ENCODE measurements at regions not wholly inside any gene's neighbourhood (a gene's known extent, or its start where the extent isn't known, plus 50 kb on each side); places are given as distances from the start of the nearest gene placed in this dataset.

DNA sequence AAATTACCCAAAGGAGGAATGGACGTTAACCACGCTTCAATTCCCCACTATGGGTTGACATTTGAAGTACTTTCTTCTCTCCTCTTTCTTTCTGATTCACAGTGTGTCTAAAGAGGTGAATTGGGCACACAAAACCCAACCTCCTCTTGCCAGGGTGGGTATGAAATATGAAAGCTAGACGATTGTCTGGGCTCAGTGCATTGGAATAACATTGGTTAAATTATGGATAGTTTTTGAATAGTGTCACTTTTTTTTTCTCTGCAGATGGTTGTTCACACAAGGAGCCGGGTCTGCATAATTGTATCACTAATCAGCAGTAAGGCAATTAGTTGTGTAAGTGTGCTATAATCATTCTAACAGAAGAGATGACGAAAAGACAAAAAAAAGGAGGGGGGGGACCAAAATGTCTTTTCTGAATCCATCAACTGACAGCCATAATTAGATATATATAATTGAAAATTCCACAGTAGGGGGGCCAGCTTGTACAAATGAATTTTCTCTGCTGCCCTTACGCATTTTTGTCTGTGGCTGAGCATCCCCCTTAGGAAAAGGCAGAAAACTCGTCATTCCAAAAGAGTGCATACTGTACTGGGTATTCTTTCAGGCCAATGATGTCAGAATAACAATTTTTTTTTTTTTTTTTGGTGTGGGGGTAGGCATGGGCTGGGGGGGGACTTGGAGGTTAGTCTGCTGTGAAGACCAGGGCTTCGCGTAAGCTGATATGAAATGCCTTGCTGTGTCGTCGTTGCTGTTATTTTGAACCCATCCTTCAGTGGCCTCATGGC, 307.5 kb upstream of the SALL1 start:
- H3K27ac Mint-ChIP-seq = no peak overlapping the region
- DNase-seq (no peak), ATAC-seq (ENCODE audit: low read depth) (no peak)
- peaks cover 1% of the 10 kb centered on the region for H3K9me3 Mint-ChIP-seq
- no peak overlapping the region for H3K4me3 Mint-ChIP-seq
- H3K36me3 Mint-ChIP-seq = no peaks in the 10 kb centered on the region
- H3K27me3 Mint-ChIP-seq = no peaks in the 10 kb centered on the region
- POLR2A ChIA-PET = no interaction called here
- H3K4me1 Mint-ChIP-seq = no peaks in the 10 kb centered on the region

DNA sequence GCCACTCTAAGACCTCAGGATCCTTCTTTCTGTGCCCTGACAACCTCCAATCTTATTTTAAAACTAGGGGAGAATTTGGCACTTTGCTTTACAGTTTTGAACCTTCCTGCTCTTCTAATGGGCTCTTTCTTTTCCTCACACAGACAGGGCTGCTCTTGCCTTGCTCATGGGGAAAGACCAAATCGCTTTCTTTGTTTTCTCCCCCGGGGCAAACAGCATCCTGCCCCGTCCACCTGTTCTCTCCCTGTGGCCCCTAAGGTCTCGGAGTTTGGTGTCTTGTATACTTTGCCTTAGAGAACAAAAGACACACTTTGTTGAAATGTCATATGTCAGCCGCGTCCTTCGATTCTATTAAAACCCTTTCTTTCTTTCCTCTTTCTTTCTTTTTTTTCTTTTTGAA, 306.7 kb upstream of the SALL1 start:
- peaks cover 1% of the 10 kb centered on the region for H3K9me3 Mint-ChIP-seq
- no peaks in the 10 kb centered on the region for H3K27me3 Mint-ChIP-seq
- POLR2A ChIA-PET = no interaction called here
- H3K4me1 Mint-ChIP-seq = no peaks in the 10 kb centered on the region
- DNase-seq (no peak), ATAC-seq (ENCODE audit: low read depth) (no peak)
- no peak overlapping the region for H3K4me3 Mint-ChIP-seq
- no peak overlapping the region for H3K27ac Mint-ChIP-seq
- no peaks in the 10 kb centered on the region for H3K36me3 Mint-ChIP-seq

DNA sequence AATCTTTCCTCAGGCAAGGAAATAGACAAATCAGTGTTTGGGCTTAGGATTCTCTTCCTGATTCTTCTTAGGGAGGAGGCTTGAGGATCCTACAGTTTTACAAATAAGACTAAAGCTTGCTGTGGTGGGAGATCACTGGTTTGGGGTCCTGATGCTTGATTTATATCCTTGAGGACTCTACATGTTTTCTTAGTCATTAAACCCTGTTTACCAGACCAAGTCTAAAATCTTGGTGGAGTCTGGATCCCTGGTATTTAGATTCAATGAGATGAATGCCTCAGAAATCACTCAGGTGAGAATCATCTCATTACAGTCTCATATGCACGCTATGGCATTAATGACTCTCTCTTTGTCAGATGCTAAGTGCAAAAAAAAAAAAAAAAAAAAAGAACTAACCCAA, 304.3 kb upstream of the SALL1 start:
- H3K9me3 Mint-ChIP-seq = peaks cover 1% of the 10 kb centered on the region
- H3K4me3 Mint-ChIP-seq = no peak overlapping the region
- ATAC-seq (ENCODE audit: low read depth) (no peak), DNase-seq (no peak)
- POLR2A ChIA-PET = no interaction called here
- no peak overlapping the region for H3K27ac Mint-ChIP-seq
- H3K4me1 Mint-ChIP-seq = no peaks in the 10 kb centered on the region
- no peaks in the 10 kb centered on the region for H3K36me3 Mint-ChIP-seq
- H3K27me3 Mint-ChIP-seq = no peaks in the 10 kb centered on the region

DNA sequence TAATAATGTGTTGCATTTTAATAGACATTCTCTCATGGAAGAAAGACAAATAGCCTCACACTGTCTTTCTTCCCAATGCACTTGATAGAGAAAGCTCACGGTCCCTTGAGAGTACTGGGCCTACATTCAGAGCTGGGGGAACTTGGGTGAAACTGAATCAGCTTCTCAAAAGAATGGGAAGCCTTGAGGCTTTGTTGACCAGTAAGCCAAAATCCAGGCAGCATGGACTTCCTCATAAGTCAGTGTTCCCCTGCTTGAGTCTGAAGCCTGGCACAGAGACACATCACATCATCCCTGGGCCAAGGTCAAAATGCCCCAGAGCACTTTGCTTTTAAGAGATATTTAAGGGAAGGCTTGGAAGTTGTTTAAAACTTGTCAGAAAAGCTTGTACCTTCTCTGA, 302.2 kb upstream of the SALL1 start:
- H3K9me3 Mint-ChIP-seq = peaks cover 1% of the 10 kb centered on the region
- DNase-seq = no peak
- no peak overlapping the region for H3K27ac Mint-ChIP-seq
- no peak for ATAC-seq (ENCODE audit: low read depth)
- no peaks in the 10 kb centered on the region for H3K36me3 Mint-ChIP-seq
- no peak overlapping the region for H3K4me3 Mint-ChIP-seq
- no peaks in the 10 kb centered on the region for H3K27me3 Mint-ChIP-seq
- H3K4me1 Mint-ChIP-seq = no peaks in the 10 kb centered on the region
- POLR2A ChIA-PET = no interaction called here

DNA sequence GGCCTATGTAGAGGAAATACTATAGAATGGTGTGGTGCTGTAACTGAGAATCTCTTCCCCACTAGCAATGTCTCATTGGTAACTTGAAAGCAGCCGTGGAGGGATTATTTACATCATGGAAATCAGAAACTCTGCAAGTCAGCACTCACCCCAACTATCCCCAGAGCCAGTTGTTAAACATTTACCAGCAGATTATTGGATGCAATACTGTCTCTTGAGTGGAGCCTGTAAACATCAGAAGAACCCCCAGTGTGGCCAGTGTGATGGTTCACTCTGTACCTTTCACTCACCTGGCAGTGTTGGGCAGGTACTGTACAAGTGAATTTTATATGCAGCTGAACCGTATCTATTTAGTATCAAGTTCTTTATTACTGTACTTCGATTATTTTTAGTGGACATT, 299.8 kb upstream of the SALL1 start:
- Mint-ChIP-seq H3K36me3 (no peaks in the 10 kb centered on the region), H3K27ac (no peak overlapping the region), H3K4me1 (no peaks in the 10 kb centered on the region), H3K27me3 (no peaks in the 10 kb centered on the region), H3K9me3 (peaks cover 1% of the 10 kb centered on the region), H3K4me3 (no peak overlapping the region)
- no peak for ATAC-seq (ENCODE audit: low read depth)
- no peak for DNase-seq
- POLR2A ChIA-PET = no interaction called here

DNA sequence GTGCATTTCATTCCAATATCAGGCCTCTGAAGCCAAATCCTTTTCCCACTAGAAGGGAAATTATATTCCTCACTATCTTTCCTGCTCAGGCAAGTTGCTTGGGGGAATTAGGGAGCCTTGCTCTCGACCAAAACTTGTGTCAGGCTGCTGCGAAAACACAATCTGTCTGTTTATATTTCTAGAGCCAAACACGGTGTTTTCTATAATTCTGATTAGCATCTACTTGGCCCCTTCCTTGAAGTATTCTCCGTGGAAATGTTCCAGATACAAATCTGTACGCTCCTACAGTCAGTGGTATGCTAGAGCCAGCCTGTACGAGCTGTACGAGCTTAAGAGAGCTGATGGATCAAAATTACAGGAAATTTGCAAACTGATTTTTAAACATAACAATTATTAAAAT, 299.3 kb upstream of the SALL1 start:
- H3K9me3 Mint-ChIP-seq = no peaks in the 10 kb centered on the region
- no peak overlapping the region for H3K27ac Mint-ChIP-seq
- no peak overlapping the region for H3K4me3 Mint-ChIP-seq
- DNase-seq (no peak), ATAC-seq (ENCODE audit: low read depth) (no peak)
- H3K36me3 Mint-ChIP-seq = no peaks in the 10 kb centered on the region
- POLR2A ChIA-PET = no interaction called here
- H3K4me1 Mint-ChIP-seq = no peaks in the 10 kb centered on the region
- H3K27me3 Mint-ChIP-seq = no peaks in the 10 kb centered on the region

DNA sequence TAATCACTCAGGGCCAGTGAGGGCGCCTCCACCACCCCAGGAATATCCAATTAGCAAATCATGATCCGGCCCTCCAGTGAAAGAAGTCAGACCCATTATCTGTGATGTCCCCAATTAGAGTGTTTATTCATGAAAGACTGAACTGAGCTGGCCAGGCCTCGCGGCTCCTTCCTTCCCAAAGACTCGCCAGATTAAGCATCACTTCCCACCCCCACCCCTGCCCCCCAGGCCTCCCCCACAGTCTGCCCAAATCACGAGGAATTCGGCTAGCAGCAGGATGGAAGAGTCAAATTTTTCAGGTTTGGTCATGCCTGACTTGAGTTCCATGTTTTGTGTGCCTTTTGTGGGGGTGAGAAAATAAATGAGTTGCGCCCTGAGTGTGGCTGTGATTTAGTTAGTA, 298.4 kb upstream of the SALL1 start:
- POLR2A ChIA-PET = no interaction called here
- no peak overlapping the region for H3K27ac Mint-ChIP-seq
- H3K9me3 Mint-ChIP-seq = no peaks in the 10 kb centered on the region

DNA sequence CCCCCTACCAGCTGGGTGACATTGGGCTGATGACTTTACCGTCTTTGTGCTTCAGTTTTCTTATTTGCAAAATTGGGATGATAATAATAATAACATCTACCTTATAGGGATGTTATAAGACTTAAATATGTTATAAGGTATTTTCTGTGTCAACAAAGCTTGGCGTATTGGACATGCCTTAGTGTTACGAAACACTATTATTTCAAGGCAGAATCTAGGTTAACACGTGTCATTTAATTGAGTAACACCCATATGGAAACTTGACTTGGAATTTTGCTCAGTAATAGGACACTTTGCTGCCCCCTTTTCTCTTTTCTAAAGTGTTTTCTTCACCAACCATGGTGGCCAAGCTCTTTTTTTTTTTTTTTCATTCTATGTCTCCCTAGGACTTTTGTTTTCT, 294.2 kb upstream of the SALL1 start:
- no peak overlapping the region for H3K27ac Mint-ChIP-seq
- POLR2A ChIA-PET = no interaction called here
- no peaks in the 10 kb centered on the region for H3K4me1 Mint-ChIP-seq
- H3K36me3 Mint-ChIP-seq = no peaks in the 10 kb centered on the region
- ATAC-seq (ENCODE audit: low read depth) = no peak
- peaks cover 10% of the 10 kb centered on the region for H3K27me3 Mint-ChIP-seq
- no peaks in the 10 kb centered on the region for H3K9me3 Mint-ChIP-seq
- DNase-seq = no peak
- H3K4me3 Mint-ChIP-seq = no peak overlapping the region

More for the DNA sequence above, 298.4 kb upstream of the SALL1 start:
- Mint-ChIP-seq H3K4me1 (no peaks in the 10 kb centered on the region), H3K36me3 (no peaks in the 10 kb centered on the region), H3K27me3 (no peaks in the 10 kb centered on the region), H3K4me3 (no peak overlapping the region)
- DNase-seq (no peak), ATAC-seq (ENCODE audit: low read depth) (no peak)

DNA sequence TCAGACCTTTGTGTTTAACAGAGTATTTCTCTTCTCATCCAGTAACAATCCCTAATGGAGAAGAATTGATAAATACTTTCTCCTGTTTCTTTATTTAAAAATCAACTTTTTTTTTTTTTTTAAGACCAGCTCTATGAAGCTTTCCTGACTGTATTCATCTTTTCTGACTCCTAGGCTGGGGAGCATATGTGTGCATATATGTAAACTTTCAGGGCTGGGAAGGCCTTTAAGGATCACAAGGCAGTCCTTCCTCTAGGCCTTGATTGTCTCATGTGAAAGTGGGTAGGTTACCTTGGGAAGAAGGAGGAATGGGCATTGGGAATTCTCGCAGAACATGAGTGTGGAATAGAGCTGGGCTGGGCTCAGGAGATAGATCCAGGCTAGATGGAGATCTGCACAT, 292.9 kb upstream of the SALL1 start:
- Mint-ChIP-seq H3K9me3 (no peaks in the 10 kb centered on the region), H3K27me3 (peaks cover 11% of the 10 kb centered on the region), H3K36me3 (no peaks in the 10 kb centered on the region), H3K27ac (no peak overlapping the region), H3K4me3 (no peak overlapping the region), H3K4me1 (no peaks in the 10 kb centered on the region)
- DNase-seq = no peak
- no peak for ATAC-seq (ENCODE audit: low read depth)
- POLR2A ChIA-PET = no interaction called here

DNA sequence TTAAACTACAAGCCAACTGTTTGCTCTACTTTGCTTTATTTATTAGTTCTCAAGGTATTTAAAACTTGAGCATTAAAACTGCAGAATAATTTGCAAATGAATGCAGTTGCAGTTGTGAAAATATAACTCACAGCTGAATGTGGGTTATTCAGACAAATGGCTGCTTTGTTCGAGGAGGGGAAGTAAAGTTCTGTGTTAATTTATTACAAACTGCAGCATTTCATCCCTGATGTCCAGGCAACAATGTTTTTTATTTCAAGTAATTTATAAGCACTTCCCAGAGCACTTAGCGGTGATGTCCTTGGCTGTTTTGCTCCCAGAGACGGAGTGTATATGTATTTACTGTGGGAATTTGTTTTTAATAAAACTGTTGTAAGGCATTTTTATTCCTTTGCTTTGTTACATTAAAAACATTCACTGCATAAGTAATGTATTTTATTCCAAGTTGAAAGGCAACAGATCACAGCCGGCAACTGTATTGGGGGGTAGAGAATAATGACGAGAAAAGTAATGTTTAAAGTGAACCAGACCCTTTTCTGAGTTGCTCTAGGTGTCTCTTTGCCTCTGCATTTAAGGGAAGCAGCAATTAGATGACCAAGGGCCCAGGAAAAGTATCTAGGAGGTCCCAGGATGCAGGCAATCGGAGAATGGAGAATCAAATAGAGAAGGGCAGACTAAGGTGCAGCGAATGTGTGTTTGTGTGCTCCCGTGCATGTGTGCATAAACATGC, 291.2 kb upstream of the SALL1 start:
- no peak overlapping the region for H3K27ac Mint-ChIP-seq
- H3K36me3 Mint-ChIP-seq = no peaks in the 10 kb centered on the region
- POLR2A ChIA-PET = no interaction called here
- peaks cover 13% of the 10 kb centered on the region for H3K27me3 Mint-ChIP-seq
- no peak overlapping the region for H3K4me3 Mint-ChIP-seq
- ATAC-seq (ENCODE audit: low read depth) (no peak), DNase-seq (no peak)
- no peaks in the 10 kb centered on the region for H3K4me1 Mint-ChIP-seq
- peaks cover 2% of the 10 kb centered on the region for H3K9me3 Mint-ChIP-seq

DNA sequence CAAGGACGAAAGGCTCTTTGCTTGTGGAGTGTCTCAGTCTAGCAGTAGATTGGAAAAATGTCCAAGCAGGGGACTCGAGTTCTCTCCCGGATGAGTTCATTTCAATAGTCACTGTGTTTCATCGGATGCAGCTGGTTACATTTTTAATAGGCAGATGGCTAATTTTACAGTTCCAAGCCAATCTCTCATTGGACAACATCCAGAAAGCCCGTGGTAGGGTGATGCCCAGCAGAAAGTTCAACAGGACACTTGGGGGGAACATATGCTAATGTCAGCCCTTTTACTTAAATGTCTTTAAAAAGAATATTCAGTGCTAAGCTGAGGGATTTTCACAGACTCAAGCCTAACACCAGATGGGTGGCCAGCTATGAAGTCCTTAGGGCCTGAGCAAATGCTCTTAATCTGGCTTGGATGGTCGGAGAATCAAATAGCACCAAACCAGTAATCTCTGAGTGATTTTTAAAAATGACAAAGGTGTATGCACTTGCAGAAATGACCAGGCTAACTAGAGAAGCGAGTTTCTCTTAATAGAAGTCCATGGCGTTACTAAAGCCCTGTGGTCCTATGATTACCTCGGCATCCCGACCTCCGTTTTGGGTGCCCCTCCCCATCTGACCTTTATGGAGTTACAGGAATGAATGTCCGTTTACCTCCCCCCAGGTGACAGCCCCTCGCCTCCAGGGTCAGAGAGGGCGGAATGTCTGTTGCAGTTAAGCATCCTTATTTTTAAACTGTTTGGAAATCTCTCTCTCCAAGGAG, 289.2 kb upstream of the SALL1 start:
- H3K27me3 Mint-ChIP-seq = peaks cover 13% of the 10 kb centered on the region
- H3K9me3 Mint-ChIP-seq = peaks cover 2% of the 10 kb centered on the region
- no peaks in the 10 kb centered on the region for H3K4me1 Mint-ChIP-seq
- ATAC-seq (ENCODE audit: low read depth) = no peak
- no peak overlapping the region for H3K27ac Mint-ChIP-seq
- DNase-seq = no peak
- POLR2A ChIA-PET = no interaction called here
- no peaks in the 10 kb centered on the region for H3K36me3 Mint-ChIP-seq
- no peak overlapping the region for H3K4me3 Mint-ChIP-seq

DNA sequence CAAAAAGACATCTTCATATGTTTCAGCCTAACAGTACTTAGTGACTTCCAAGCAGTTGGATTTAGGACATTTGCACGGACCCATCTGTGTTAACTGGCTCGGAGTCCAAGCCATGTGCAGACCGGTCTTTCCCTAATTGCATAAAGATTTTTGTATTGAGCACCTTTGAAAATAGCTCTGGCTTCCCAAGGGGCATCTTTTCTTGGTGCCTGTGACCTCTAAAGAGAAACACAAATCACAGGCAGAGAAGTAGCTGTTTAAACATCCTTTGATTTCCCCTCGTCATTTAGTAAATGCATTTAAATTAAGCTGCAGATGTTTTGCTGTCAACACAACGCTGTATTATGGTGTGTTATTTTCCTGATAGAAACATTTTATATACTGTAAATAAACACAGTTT, 288.2 kb upstream of the SALL1 start:
- Mint-ChIP-seq H3K27me3 (peaks cover 13% of the 10 kb centered on the region), H3K4me3 (no peak overlapping the region), H3K36me3 (no peaks in the 10 kb centered on the region), H3K4me1 (no peaks in the 10 kb centered on the region), H3K9me3 (peaks cover 2% of the 10 kb centered on the region), H3K27ac (no peak overlapping the region)
- DNase-seq (no peak), ATAC-seq (ENCODE audit: low read depth) (no peak)
- POLR2A ChIA-PET = no interaction called here

DNA sequence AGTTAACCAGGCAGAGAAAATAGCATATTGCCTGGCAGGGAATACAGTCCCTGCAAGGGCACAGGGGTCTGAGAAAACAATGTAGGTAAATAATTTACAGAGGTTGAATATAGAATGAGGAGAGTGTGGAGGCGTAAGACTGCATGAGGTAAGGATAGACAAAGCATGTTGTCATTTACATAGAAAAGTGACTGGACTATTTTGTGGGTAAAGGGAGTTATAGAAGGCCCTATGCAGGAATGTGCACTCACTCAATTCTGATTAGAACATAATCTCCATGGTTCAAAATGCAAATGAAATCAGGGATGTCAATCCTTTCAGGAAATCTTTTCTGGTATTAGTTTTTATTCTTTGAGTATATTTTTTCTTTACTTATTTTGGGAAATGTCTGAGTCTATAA, 285.7 kb upstream of the SALL1 start:
- H3K4me1 Mint-ChIP-seq = no peaks in the 10 kb centered on the region
- POLR2A ChIA-PET = no interaction called here

More for the DNA sequence above, 285.7 kb upstream of the SALL1 start:
- H3K4me3 Mint-ChIP-seq = no peak overlapping the region
- H3K36me3 Mint-ChIP-seq = no peaks in the 10 kb centered on the region
- peaks cover 2% of the 10 kb centered on the region for H3K9me3 Mint-ChIP-seq
- H3K27me3 Mint-ChIP-seq = peaks cover 13% of the 10 kb centered on the region
- DNase-seq = no peak
- ATAC-seq (ENCODE audit: low read depth) = no peak
- H3K27ac Mint-ChIP-seq = no peak overlapping the region
